ENCODE measurements at regions not wholly inside any gene's neighbourhood (a gene's known extent, or its start where the extent isn't known, plus 50 kb on each side); places are given as distances from the start of the nearest gene placed in this dataset.

DNA sequence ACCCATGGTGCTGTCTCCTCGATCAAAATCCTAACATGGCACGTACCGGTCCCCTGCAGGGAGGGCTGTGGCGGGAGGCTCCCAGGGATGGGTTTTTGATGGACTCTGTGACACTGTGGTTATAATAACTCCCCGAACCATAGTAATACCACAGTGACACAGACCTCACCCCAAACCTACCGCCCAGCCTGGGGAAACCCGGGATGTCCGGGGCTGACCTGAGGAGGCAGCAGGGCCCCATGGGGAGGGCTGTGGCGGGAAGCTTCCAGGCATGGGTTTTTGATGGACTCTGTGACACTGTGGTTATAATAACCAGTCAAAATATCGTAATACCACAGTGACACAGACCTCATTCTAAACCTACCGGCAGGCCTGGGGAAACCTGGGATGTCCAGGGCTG is 378.0 kb downstream of the TMEM121 start:
- TF ChIP-seq, protein P1, sequence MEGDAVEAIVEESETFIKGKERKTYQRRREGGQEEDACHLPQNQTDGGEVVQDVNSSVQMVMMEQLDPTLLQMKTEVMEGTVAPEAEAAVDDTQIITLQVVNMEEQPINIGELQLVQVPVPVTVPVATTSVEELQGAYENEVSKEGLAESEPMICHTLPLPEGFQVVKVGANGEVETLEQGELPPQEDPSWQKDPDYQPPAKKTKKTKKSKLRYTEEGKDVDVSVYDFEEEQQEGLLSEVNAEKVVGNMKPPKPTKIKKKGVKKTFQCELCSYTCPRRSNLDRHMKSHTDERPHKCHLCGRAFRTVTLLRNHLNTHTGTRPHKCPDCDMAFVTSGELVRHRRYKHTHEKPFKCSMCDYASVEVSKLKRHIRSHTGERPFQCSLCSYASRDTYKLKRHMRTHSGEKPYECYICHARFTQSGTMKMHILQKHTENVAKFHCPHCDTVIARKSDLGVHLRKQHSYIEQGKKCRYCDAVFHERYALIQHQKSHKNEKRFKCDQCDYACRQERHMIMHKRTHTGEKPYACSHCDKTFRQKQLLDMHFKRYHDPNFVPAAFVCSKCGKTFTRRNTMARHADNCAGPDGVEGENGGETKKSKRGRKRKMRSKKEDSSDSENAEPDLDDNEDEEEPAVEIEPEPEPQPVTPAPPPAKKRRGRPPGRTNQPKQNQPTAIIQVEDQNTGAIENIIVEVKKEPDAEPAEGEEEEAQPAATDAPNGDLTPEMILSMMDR (conservative IDR thresholded peaks at IDR 0.05; ENCODE audit: low read depth, low read length): no peak
- TF ChIP-seq EZH2phosphoT487 (IDR thresholded peaks at IDR 0.05; ENCODE audit: borderline replicate concordance, low read length): no peak
